ENCODE measurements at regions not wholly inside any gene's neighbourhood (a gene's known extent, or its start where the extent isn't known, plus 50 kb on each side); places are given as distances from the start of the nearest gene placed in this dataset.

GRCh38 chr10:110358869-110359629 is 54.3 kb upstream of the SMNDC1 start:
- Histone ChIP-seq H3K79me2 (replicated peaks; ENCODE audit: insufficient read depth) (no peaks in the 10 kb centered on the region), H3K27ac (ENCODE audit: low read depth) (no peak overlapping the region), H3K4me1 (ENCODE audit: insufficient read depth) (peaks cover 6% of the 10 kb centered on the region; the same call in 1 of the 2 replicates), H3F3A (replicated peaks; ENCODE audit: low read depth) (no peaks in the 10 kb centered on the region), H2AFZ (peak overlapping the region; percentile 80), H4K20me1 (replicated peaks; ENCODE audit: insufficient read depth) (no peaks in the 10 kb centered on the region), H3K9me2 (ENCODE audit: insufficient read depth) (no peaks in the 10 kb centered on the region), H3K36me3 (ENCODE audit: insufficient read depth) (no peaks in the 10 kb centered on the region), H3K27me3 (ENCODE audit: insufficient read depth) (no peaks in the 10 kb centered on the region), H3K4me3 (no peak overlapping the region), H3K4me2 (0 out of 2 replicates have a peak overlapping the region, but pooled peaks have one; percentile 32)
- no peaks in the 10 kb centered on the region; the same call in 2 of the 3 replicates for H3K36me3 Mint-ChIP-seq (ENCODE audit: low read depth)
- ATAC-seq (peak; percentile 31), DNase-seq (ENCODE audit: low spot score) (peak; percentile 71)
- peaks cover 46% of the 10 kb centered on the region for H3K4me1 Mint-ChIP-seq
- TF ChIP-seq ETS1 (IDR thresholded peaks at IDR 0.05) (no peak), ZNF462 (CRISPR knock-in tag; IDR thresholded peaks at IDR 0.05) (no peak), STAT1 (IDR thresholded peaks at IDR 0.05; ENCODE audit: unreplicated experiment) (no peak), CREB1 (CRISPR knock-in tag; IDR thresholded peaks at IDR 0.05; ENCODE audit: low read depth) (no peak), ZNF331 (CRISPR knock-in tag; IDR thresholded peaks at IDR 0.05; ENCODE audit: low read depth) (no peak), REST (IDR thresholded peaks at IDR 0.05; ENCODE audit: unreplicated experiment) (no peak), POLR2AphosphoS5 (IDR thresholded peaks at IDR 0.05; ENCODE audit: low read depth) (no peak), EZH2 (IDR thresholded peaks at IDR 0.05; ENCODE audit: low read depth, unreplicated experiment) (no peak)
- H3K27ac Mint-ChIP-seq: no peak overlapping the region
- H3K4me3 Mint-ChIP-seq: no peak overlapping the region
- H3K9me3 Mint-ChIP-seq: no peaks in the 10 kb centered on the region
- peaks cover 15% of the 10 kb centered on the region for H3K27me3 Mint-ChIP-seq (ENCODE audit: insufficient read depth, low read depth, poor library complexity)

Data from GM23338 (cell line).